ENCODE measurements at regions not wholly inside any gene's neighbourhood (a gene's known extent, or its start where the extent isn't known, plus 50 kb on each side); places are given as distances from the start of the nearest gene placed in this dataset.

- no peak for DNase-seq (ENCODE audit: insufficient read length, low spot score)
- no peak for TF ChIP-seq CTCF (IDR thresholded peaks at IDR 0.05; ENCODE audit: insufficient read depth, missing control alignments)
- FAIRE-seq: peak; percentile 95
Measured at GRCh38 chr18:66676699-66677098, 72.8 kb upstream of the CDH19 start.

GRCh38 chr18:66674286-66674685 is 70.4 kb upstream of the CDH19 start:
- FAIRE-seq: no peak
- no peak for TF ChIP-seq CTCF (IDR thresholded peaks at IDR 0.05; ENCODE audit: insufficient read depth, missing control alignments)
- DNase-seq (ENCODE audit: insufficient read length, low spot score): no peak

GRCh38 chr18:66668706-66669105 is 64.8 kb upstream of the CDH19 start:
- no peak for TF ChIP-seq CTCF (IDR thresholded peaks at IDR 0.05; ENCODE audit: insufficient read depth, missing control alignments)
- DNase-seq (ENCODE audit: insufficient read length, low spot score) (no peak), FAIRE-seq (peak; percentile 97)

- DNase-seq (ENCODE audit: insufficient read length, low spot score): no peak
- no peak for TF ChIP-seq CTCF (IDR thresholded peaks at IDR 0.05; ENCODE audit: insufficient read depth, missing control alignments)
- no peak for FAIRE-seq
Measured at GRCh38 chr18:66662632-66663031, 58.7 kb upstream of the CDH19 start.

GRCh38 chr18:66655407-66655806 is 51.5 kb upstream of the CDH19 start:
- FAIRE-seq: no peak
- no peak for DNase-seq (ENCODE audit: insufficient read length, low spot score)
- TF ChIP-seq CTCF (IDR thresholded peaks at IDR 0.05; ENCODE audit: insufficient read depth, missing control alignments): no peak

Measured in D721Med (cell line).